NCI-H226 (cell line): ENCODE measurements at regions not wholly inside any gene's neighbourhood (a gene's known extent, or its start where the extent isn't known, plus 50 kb on each side); places are given as distances from the start of the nearest gene placed in this dataset.
"Not testable (repeated sequence)": the region's sequence is repeated elsewhere in the genome, so short reads cannot be mapped to it uniquely, and the experiment has no call there.

Experiments
- DNase-seq: peaks from one replicate; pipeline ENCODE4 v3.0.0-alpha.2; 2015

DNA sequence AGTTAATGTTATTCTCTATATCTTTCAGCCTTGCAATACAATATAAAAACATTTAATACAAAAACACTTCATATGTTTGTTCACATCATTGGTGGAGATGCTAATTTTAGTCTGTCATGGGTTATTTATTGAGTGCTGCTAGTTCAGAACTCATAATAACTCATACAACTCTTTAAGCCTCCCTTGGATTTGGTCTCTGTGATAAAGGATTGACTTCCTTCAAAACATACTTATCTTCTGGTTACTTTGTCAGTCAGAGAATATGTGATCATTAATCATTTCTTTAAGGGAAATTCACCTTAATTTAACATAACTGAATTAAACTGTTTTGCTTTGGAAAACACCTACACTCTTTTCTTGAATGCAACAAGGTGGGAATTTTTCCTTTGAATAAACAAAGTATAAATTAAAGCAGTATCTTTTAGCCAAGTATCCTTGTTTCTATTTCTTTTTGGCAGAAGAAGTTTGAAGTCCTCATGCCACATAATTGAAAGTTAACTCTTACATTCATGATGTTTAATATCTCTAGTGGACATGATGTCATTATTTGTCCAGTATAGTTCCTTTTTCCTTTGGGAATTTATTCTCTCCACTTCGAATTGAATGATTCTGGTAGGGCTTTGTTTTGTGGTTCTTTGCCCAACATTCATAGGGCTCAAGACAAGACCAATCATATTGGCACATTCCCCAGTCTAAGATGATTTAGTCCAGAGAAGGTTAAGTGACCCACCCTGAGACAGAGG is 133.2 kb upstream of the CENPW start:
- no peak for DNase-seq

DNA sequence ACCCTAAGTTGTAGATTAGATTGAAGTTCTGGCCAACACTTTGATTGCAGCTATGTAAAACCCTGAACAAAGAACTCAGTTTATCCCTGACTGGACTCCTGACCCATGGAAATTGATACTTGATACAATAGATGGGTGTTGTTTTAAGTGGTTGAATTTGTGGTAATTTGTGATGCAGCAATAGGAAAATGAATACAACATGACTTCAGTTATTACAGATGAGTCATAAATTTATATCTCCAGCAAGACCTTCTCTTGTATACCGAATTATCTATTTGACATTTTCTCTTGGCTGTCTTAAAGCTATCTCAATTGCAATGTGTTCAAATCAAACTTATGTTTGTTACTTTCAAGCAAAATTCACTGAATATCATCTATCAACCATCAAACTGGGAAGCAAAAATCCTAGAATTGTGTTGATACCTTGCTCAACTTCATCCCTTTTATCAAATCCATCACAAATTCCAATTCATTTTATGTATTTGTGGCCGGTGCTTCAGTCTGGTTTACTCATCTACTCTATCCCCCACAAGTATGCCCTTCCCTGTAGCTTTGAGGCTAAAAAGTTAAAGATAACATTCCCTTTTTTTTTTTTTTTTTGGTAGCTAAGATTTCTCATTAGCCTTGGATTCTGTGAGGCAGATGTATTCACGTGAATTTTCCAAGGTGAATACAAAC is 129.4 kb upstream of the CENPW start:
- no peak for DNase-seq

DNA sequence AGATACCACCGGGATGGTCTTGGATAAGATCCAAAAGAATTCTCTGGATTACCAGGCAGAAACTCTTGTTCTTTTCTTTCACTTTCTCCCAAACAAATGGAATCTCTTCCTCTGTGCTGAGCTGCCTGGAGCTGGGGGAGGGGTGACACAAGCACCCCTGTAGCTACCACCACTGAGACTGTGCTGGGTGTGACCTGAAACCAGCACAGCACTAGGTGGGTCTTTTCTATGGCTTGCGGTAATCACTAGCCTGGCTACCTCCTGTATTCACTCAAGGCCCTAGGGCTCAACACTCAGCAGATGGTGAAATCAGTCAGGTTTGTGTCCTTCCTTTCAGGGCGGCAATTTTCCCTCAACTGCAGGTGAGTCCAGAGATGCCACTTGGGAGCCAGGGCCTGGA is 122.4 kb upstream of the CENPW start:
- DNase-seq = no peak

DNA sequence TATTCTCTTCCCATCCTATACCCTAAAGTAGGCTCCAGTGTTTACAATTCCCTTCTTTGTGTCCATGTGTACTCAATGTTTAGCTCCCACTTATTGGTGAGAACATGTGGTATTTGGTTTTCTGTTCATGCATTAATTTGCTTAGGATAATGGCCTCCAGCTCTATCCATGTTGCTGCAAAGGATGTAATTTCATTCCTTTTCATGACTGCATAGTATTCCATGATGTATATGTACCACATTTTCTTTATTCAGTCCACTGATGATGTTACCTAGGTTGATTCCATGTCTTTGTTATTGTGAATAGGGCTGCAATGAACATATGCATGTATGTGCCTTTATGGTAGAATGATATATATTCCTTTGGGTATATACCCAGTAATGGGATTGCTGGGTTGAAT is 119.0 kb upstream of the CENPW start:
- not testable (repeated sequence) for DNase-seq

DNA sequence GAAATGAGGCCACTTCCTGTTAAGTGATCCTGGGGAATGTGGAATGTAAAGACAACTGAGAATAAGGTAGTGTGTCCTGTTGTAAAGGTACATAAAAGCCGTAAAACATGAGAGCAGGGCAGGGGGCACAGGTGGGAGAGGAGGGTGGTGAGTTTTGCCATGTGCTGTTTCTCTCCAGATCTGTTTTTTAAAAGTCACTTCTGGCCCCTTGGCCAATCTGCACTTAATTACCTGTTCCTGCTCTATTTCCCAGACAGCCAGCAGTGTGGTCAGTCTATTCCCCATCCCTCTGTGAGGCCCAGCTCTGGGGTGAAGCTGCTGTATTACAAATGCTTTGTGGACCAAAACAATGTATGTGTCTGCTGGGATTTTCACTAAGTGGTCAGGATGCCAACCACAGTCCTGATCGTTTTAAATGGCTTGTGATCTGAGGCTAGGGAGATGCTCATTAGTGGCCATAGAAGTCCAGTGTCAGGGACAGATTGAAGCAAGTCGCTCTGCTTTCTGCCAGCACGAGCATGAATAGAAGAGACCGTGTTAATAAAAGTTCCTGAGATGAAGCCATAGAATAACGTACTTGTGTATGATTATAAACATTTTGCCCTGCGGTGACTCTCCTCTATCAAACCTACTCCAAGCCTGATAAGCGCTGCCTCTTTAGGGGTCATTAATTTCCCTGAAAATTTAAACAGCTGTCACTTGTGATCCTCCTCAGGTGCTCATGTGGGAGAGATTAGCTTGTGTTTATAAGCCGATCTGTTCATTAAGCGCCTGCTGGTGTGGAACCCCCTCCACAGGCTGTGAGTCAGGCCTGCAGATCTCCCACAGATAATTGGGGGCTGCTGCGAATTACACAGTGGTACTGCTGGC is 111.8 kb upstream of the CENPW start:
- DNase-seq = no peak

DNA sequence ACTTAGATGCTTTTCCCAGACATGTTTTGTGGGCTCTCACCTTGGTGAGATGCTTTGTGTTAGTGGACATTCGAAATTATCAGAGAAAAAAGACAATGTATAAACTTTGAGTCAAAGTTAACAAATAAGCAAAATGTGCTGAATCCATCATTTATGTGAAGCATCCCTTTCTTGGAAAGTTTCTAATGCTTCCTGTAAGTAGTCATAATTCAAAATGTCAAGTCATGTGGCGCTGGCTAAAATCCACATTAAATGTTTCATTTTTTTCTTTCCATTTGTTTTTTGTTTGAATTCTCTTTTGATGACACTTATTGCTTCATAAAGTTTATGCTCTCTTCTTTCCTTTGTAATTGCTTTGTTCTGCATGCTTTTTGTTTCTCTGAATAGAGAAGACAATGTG is 107.2 kb upstream of the CENPW start:
- no peak for DNase-seq

DNA sequence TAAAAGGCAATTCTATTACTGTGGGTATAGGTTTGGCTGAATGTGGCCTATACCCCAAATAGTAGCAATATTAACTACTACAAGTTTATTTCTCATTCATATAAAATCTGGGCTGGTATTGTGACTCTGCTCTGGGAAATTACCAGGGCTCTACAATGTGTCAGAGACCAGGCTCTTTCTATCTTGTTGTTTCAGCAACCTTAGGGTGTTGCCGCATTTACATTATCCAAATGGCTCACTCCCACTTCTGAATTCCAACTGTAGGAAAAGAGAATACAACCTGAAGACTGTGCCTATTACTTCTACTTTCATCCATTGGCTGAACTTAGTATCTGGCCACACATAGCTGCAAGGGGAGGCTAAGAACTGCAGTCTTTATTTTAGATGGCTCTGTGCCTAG is 106.7 kb upstream of the CENPW start:
- DNase-seq = no peak

DNA sequence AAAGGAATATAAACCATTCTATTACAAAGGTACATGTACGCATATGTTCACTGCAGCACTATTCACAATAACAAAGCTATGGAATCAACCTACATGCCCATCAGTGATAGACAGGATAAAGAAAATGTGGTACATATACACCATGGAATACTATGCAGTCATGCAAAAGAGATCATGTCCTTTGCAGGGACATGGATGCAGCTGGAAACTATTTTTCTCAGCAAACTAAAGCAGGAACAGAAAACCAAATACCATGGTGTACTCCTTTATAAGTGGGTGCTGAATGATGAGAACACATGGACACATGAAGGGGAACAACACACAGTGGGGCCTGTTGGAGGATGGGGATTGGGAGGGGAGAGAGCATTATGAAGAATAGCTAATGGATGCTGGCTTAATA is 104.6 kb upstream of the CENPW start:
- no peak for DNase-seq

DNA sequence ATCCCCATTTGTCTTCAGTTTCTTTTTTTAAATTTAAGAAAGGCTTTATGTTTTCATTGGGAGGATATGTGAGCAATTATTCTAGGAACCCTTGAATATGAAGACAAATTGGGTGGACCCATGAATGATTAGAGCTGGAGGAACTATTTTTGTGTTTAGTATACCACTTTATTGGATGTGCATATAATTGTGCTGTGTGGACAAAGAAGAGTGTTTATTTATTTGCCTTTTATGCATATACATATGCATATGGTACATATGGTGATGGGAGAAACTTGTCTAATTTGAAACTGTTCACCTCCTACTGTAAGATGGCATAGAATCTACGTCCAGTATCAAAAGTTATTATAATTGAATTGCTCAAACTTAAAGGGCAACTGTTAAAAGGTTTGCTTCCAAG is 94.8 kb upstream of the CENPW start:
- no peak for DNase-seq

DNA sequence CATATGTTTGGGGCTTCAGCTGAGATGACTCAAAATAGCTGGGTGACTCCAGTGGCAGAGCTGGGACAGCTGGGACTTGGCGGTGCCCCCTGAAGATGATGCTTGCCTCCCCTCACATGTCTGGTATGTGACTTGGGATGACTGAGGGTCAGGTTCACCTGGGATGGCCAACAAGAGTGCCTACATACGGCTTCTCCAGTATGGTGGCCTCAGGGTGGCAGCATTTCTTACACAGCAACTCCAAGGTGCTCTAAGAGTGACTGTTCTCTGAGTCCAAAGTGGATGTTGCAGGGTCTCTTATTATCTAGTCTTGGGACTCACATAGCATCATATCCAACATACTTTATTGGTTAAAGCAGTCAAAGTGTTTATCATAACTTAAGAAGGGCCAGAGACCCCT is 87.8 kb upstream of the CENPW start:
- DNase-seq = no peak

DNA sequence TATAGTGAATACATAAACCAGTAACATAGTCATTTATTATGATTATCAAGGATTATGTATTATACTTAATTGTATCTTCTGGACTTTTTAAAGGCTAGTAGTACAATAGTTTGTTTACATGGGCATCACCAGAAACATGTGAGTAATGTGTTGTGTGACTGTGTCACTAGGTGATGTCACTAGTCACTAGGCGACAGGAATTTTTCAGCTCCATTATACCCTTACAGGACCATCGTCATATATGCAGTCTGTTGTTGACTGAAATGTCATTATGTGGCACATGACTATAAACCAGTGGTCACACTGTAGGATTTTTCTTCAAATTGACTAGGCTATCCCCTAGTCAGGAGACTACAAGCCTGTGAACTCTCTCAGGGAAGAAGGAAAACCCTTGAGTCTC is 86.5 kb upstream of the CENPW start:
- DNase-seq = no peak

DNA sequence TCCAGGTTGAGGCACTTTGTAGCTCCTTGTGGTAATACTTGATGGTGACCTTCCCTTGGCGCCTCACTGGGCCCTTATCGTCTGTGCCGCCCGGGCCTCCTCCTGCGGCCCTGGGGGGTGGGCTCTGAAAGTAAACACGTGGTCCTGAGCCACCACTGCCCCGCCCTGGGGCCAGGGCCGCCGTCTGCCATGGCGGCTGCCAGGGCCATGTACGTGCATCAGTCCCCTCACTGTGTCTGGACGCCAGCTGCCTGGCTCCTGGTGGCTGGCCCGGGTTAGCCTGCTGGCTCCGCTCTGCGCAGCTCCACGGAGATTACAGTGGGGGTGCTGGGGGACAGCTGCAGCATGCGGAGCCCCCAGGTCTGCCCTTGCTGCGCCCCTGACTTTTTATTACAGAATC is 81.8 kb upstream of the CENPW start:
- DNase-seq = no peak

DNA sequence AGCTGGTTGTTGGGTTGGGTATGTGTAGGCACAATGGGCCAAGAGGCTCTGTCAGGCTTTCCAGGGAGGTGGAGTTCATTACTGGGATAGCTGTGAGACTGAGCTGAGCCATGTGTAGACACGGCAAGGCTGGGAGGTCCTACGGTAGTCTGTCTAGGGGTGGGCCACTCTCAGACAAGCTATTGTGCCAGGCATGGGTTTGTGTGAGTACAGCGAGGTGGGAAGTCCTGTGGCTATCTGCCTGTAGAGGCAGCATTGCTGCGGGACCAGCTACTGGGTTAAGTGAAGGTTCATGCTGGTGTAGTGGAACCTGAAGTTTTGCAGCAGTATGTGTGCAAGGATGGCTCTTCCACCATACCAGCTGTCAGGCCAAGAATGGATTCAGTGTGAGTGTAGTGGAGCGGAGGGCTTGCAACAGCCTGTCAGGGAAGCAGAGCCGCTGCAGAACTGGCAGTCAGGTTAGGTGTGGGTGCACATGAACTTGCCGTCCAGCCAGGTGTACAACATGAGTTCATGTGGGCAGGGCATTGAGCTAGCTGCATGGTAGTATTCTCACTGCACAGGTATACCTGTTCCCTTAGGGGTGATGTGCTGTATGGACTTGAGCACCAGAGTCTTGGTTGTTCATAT is 78.0 kb upstream of the CENPW start:
- DNase-seq = no peak

DNA sequence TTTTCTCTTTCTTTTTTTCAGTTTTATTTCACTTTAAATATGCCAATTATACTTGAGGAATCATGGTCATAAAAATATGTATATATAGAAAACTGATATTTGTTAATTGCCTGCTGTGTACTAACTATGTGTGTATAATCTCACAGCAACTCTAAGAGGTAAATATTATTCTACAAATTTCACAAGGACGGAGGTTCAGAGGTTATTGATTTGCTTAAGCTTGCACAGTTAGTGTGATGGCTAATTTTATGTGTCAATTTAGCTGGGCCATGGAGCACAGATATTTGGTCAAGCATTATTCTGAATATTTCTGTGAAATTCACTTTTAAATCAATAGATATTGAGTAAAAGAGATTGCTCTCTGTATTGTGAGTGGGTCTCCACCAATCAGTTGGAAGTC is 75.7 kb upstream of the CENPW start:
- DNase-seq = no peak

DNA sequence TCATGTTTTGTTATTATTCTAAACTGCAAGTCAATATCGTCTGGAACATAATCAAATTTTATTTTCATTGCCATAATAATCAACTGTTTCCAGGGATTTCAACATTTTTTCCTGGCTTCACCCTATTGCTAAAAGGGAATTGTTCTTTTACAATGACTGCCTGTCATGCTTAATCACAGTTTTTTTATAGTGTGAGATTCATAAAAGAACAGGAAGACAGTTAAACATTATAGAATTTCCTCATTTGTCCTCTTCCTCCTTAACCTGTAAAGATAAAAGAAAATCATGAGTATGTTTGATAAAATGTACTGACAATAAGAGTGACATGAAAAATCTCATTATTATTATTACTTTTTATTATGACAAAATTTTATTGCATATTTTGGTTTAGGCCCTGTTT is 73.3 kb upstream of the CENPW start:
- DNase-seq = no peak

DNA sequence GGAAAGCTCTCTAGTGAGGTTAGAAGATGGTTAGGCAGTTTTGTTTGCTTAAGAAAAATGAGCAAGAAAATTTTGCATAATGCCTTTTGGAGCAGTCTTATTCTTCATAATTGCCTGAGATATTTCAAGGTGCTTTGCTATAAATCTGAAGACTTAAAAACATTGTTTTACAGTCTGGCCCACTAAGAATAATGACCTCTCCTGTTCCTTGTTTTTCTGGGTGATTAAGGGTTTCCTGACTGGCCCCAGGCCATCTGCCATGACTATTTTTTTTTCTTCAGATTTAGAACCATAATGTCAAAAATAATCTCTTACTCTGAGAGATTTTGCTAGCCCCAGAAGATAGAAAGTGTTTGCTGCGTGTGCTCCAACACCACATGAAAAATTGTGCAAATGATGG is 72.3 kb upstream of the CENPW start:
- DNase-seq = no peak

DNA sequence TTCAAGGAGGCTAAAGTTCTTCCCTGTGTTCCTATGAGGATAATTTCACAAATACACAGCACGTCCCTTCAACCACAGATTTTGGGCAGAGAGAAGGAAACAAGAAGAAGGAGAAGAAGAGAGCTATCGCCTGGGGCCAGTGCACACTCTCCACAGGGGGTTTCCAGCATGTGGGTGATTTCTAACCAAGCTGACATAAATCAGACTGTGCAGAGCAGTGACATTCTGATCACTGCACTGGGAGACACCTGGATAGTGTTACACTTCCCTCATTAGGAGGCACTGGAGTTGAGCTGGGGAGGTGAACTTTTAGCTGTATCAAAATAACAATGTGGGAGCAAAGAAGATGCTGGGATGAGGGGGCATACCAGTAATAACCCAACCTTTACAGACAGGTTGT is 71.8 kb upstream of the CENPW start:
- no peak for DNase-seq

DNA sequence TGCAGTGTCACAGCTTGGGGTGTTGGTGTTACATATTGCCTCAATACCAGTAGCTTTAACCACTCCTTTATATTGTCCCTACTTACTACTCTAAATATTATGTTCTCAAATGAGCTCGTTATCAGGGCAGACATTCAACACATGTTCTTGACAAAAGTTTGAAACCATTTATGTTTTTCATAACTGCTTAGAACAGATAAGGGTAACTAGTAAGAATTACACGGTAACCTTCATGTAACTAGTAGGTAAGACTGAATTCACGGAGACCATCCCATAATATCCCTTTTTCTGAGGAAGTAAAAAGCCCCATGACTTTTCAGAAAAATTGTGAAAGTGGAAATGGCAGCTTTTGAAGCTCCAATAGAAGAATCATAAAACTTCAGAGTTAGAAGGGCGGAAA is 59.6 kb upstream of the CENPW start:
- DNase-seq = no peak

DNA sequence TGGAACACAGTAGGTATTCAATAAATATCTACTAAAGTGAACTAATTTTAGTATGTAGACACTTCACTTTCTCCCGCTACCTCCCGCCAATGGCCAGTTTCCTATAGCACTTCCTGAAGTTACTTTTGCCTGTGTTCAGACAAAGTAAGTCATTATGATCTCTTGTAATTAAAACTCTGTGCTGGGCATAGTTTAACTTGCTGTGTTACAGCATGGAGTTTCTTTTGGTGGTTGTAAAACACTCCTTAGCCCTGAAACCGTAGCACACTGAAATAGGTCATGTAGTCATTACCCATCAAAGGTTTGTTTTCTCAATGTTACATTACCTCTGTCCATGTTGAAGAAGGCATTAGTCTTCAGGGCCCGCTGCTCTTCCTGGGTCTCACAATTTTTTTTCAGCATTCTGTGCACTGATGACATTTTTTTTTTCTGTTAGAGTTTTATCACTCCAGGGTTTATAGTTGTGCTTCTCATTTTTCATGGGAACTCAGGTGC is 54.0 kb upstream of the CENPW start:
- no peak for DNase-seq
